ENCODE measurements at regions not wholly inside any gene's neighbourhood (a gene's known extent, or its start where the extent isn't known, plus 50 kb on each side); places are given as distances from the start of the nearest gene placed in this dataset.

DNA sequence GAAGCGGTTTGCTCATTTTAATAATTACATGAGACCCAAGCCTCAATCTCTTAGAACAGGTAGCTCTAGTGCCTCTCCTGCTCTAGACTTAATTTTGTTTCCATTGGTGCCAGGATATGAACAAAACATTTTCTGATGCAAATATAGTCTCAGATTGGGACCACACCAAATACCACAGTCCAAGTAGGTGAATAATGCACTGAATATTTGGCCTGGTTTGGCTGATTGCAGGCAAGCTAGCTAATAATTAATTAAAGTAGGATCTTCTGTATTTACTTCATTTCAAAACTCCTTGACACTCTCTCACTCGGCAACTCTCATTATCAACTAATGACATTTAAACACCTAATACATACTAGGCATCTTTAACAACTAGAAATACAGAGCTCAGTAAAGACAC, 219.6 kb downstream of the LTN1 start:
- ChIA-PET CTCF (interaction anchor here (1.1 to 1.3 kb wide), 2 partner anchors 27 to 28 kb away, joined by 3 to 4 read pairs; no protein-coding TSS in a partner anchor), POLR2A (no interaction called here)
- TF ChIP-seq TCF7 (CRISPR knock-in tag; IDR thresholded peaks at IDR 0.05; ENCODE audit: low read depth) (no peak), ELF4 (CRISPR knock-in tag; IDR thresholded peaks at IDR 0.05; ENCODE audit: low read depth) (no peak), ZNF416 (CRISPR knock-in tag; IDR thresholded peaks at IDR 0.05) (no peak)
- TF ChIP-seq, protein P1, sequence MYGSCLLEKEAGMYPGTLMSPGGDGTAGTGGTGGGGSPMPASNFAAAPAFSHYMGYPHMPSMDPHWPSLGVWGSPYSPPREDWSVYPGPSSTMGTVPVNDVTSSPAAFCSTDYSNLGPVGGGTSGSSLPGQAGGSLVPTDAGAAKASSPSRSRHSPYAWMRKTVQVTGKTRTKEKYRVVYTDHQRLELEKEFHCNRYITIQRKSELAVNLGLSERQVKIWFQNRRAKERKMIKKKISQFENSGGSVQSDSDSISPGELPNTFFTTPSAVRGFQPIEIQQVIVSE (CRISPR knock-in tag; IDR thresholded peaks at IDR 0.05; ENCODE audit: borderline replicate concordance): no peak
- TF ChIP-seq, protein P2, sequence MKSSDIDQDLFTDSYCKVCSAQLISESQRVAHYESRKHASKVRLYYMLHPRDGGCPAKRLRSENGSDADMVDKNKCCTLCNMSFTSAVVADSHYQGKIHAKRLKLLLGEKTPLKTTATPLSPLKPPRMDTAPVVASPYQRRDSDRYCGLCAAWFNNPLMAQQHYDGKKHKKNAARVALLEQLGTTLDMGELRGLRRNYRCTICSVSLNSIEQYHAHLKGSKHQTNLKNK (CRISPR knock-in tag; IDR thresholded peaks at IDR 0.05): no peak
- Mint-ChIP-seq H3K4me3 (no peak overlapping the region), H3K9me3 (peaks cover 13% of the 10 kb centered on the region), H3K27ac (no peak overlapping the region), H3K4me1 (no peaks in the 10 kb centered on the region), H3K36me3 (0 out of 2 replicates have a peak, but pooled peaks cover 3% of the 10 kb centered on the region), H3K27me3 (ENCODE audit: low read depth) (no peaks in the 10 kb centered on the region)
- no peak for ATAC-seq
- DNase-seq (ENCODE audit: low spot score): no peak

DNA sequence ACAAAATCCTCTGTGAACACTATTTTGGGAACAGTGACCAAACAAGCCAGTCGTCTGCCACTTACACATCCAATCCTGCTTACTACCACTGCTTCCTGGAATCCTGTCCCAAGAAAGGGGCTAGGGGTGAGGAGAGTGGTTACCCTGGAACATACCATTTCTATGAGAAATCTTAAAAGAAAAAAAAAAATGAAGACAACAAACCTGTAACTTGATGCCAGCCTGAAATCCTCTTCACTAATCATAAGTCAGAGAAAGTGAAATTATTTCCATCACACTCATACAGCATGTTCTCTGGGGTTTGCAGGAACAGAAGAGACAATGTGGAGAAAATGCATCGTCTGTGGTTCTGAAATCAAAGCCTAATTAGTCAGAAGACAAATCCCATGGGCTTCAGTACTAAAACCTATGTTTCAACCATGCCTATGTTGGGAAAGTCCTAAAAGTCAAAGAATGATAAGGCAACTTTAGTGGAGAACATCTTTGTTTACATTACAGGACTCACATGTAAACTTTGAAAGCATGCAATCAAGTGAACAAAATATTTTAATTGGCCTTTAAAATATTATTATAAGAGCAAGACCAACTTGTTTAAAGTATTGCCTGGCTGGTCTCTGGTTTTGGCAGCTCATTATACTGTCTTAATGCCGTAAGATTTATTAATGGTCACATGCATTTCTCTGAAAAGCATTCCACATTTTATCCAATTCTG, 220.7 kb downstream of the LTN1 start:
- no peak overlapping the region for H3K27ac Mint-ChIP-seq
- ATAC-seq (no peak), DNase-seq (ENCODE audit: low spot score) (no peak)
- CTCF ChIA-PET: interaction anchor here (0.8 kb wide), 1 partner anchor 26 kb away, joined by 3 read pairs; no protein-coding TSS in a partner anchor
- no peaks in the 10 kb centered on the region for H3K27me3 Mint-ChIP-seq (ENCODE audit: low read depth)
- peaks cover 24% of the 10 kb centered on the region for H3K9me3 Mint-ChIP-seq
- H3K4me3 Mint-ChIP-seq: no peak overlapping the region
- H3K36me3 Mint-ChIP-seq: peaks cover 8% of the 10 kb centered on the region
- no peaks in the 10 kb centered on the region for H3K4me1 Mint-ChIP-seq
- POLR2A ChIA-PET: no interaction called here
- TF ChIP-seq, protein P3, sequence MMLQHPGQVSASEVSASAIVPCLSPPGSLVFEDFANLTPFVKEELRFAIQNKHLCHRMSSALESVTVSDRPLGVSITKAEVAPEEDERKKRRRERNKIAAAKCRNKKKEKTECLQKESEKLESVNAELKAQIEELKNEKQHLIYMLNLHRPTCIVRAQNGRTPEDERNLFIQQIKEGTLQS (CRISPR knock-in tag; conservative IDR thresholded peaks at IDR 0.05): no peak
- TF ChIP-seq ELF4 (CRISPR knock-in tag; IDR thresholded peaks at IDR 0.05; ENCODE audit: low read depth) (no peak), RELA (CRISPR knock-in tag; IDR thresholded peaks at IDR 0.05; ENCODE audit: borderline replicate concordance) (no peak), GABPB1 (CRISPR knock-in tag; IDR thresholded peaks at IDR 0.05) (no peak), NR1H2 (CRISPR knock-in tag; IDR thresholded peaks at IDR 0.05) (no peak)
- TF ChIP-seq, protein P4, sequence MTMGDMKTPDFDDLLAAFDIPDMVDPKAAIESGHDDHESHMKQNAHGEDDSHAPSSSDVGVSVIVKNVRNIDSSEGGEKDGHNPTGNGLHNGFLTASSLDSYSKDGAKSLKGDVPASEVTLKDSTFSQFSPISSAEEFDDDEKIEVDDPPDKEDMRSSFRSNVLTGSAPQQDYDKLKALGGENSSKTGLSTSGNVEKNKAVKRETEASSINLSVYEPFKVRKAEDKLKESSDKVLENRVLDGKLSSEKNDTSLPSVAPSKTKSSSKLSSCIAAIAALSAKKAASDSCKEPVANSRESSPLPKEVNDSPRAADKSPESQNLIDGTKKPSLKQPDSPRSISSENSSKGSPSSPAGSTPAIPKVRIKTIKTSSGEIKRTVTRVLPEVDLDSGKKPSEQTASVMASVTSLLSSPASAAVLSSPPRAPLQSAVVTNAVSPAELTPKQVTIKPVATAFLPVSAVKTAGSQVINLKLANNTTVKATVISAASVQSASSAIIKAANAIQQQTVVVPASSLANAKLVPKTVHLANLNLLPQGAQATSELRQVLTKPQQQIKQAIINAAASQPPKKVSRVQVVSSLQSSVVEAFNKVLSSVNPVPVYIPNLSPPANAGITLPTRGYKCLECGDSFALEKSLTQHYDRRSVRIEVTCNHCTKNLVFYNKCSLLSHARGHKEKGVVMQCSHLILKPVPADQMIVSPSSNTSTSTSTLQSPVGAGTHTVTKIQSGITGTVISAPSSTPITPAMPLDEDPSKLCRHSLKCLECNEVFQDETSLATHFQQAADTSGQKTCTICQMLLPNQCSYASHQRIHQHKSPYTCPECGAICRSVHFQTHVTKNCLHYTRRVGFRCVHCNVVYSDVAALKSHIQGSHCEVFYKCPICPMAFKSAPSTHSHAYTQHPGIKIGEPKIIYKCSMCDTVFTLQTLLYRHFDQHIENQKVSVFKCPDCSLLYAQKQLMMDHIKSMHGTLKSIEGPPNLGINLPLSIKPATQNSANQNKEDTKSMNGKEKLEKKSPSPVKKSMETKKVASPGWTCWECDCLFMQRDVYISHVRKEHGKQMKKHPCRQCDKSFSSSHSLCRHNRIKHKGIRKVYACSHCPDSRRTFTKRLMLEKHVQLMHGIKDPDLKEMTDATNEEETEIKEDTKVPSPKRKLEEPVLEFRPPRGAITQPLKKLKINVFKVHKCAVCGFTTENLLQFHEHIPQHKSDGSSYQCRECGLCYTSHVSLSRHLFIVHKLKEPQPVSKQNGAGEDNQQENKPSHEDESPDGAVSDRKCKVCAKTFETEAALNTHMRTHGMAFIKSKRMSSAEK (CRISPR knock-in tag; IDR thresholded peaks at IDR 0.05; ENCODE audit: borderline replicate concordance): no peak
- TF ChIP-seq, protein P5, sequence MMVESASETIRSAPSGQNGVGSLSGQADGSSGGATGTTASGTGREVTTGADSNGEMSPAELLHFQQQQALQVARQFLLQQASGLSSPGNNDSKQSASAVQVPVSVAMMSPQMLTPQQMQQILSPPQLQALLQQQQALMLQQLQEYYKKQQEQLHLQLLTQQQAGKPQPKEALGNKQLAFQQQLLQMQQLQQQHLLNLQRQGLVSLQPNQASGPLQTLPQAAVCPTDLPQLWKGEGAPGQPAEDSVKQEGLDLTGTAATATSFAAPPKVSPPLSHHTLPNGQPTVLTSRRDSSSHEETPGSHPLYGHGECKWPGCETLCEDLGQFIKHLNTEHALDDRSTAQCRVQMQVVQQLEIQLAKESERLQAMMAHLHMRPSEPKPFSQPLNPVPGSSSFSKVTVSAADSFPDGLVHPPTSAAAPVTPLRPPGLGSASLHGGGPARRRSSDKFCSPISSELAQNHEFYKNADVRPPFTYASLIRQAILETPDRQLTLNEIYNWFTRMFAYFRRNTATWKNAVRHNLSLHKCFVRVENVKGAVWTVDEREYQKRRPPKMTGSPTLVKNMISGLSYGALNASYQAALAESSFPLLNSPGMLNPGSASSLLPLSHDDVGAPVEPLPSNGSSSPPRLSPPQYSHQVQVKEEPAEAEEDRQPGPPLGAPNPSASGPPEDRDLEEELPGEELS (CRISPR knock-in tag; IDR thresholded peaks at IDR 0.05): no peak
- TF ChIP-seq, protein P6, sequence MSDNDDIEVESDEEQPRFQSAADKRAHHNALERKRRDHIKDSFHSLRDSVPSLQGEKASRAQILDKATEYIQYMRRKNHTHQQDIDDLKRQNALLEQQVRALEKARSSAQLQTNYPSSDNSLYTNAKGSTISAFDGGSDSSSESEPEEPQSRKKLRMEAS (CRISPR knock-in tag; IDR thresholded peaks at IDR 0.05): no peak
- TF ChIP-seq, protein P7, sequence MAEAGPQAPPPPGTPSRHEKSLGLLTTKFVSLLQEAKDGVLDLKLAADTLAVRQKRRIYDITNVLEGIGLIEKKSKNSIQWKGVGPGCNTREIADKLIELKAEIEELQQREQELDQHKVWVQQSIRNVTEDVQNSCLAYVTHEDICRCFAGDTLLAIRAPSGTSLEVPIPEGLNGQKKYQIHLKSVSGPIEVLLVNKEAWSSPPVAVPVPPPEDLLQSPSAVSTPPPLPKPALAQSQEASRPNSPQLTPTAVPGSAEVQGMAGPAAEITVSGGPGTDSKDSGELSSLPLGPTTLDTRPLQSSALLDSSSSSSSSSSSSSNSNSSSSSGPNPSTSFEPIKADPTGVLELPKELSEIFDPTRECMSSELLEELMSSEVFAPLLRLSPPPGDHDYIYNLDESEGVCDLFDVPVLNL (CRISPR knock-in tag; IDR thresholded peaks at IDR 0.05; ENCODE audit: borderline replicate concordance, low read depth): no peak
- TF ChIP-seq, protein P8, sequence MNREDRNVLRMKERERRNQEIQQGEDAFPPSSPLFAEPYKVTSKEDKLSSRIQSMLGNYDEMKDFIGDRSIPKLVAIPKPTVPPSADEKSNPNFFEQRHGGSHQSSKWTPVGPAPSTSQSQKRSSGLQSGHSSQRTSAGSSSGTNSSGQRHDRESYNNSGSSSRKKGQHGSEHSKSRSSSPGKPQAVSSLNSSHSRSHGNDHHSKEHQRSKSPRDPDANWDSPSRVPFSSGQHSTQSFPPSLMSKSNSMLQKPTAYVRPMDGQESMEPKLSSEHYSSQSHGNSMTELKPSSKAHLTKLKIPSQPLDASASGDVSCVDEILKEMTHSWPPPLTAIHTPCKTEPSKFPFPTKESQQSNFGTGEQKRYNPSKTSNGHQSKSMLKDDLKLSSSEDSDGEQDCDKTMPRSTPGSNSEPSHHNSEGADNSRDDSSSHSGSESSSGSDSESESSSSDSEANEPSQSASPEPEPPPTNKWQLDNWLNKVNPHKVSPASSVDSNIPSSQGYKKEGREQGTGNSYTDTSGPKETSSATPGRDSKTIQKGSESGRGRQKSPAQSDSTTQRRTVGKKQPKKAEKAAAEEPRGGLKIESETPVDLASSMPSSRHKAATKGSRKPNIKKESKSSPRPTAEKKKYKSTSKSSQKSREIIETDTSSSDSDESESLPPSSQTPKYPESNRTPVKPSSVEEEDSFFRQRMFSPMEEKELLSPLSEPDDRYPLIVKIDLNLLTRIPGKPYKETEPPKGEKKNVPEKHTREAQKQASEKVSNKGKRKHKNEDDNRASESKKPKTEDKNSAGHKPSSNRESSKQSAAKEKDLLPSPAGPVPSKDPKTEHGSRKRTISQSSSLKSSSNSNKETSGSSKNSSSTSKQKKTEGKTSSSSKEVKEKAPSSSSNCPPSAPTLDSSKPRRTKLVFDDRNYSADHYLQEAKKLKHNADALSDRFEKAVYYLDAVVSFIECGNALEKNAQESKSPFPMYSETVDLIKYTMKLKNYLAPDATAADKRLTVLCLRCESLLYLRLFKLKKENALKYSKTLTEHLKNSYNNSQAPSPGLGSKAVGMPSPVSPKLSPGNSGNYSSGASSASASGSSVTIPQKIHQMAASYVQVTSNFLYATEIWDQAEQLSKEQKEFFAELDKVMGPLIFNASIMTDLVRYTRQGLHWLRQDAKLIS (CRISPR knock-in tag; IDR thresholded peaks at IDR 0.05; ENCODE audit: borderline replicate concordance): no peak
- TF ChIP-seq, protein P9, sequence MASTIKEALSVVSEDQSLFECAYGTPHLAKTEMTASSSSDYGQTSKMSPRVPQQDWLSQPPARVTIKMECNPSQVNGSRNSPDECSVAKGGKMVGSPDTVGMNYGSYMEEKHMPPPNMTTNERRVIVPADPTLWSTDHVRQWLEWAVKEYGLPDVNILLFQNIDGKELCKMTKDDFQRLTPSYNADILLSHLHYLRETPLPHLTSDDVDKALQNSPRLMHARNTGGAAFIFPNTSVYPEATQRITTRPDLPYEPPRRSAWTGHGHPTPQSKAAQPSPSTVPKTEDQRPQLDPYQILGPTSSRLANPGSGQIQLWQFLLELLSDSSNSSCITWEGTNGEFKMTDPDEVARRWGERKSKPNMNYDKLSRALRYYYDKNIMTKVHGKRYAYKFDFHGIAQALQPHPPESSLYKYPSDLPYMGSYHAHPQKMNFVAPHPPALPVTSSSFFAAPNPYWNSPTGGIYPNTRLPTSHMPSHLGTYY (CRISPR knock-in tag; IDR thresholded peaks at IDR 0.05): no peak
